HEK293T (cell line): ENCODE measurements at regions not wholly inside any gene's neighbourhood (a gene's known extent, or its start where the extent isn't known, plus 50 kb on each side); places are given as distances from the start of the nearest gene placed in this dataset.

Experiments
- BHLHE40 ChIP-seq: fragments of 450-650 bp; IDR thresholded peaks from 2 replicates; pipeline ENCODE4 v1.6.1; 2016; ENCODE audit warnings: mild to moderate bottlenecking, moderate library complexity, borderline replicate concordance
- CTBP1 ChIP-seq: fragments of 450-650 bp; IDR thresholded peaks from 2 replicates; pipeline ENCODE4 v1.6.1; 2016; ENCODE audit warnings: borderline replicate concordance
- ELF4 ChIP-seq: fragments of 450-650 bp; IDR thresholded peaks from 2 replicates; pipeline ENCODE4 v1.6.1; 2017; ENCODE audit warnings: antibody characterized with exemption
- FOXA1 ChIP-seq: fragments of 450-650 bp; IDR thresholded peaks from 2 replicates; pipeline ENCODE4 v1.6.1; 2016; ENCODE audit warnings: mild to moderate bottlenecking
- FOXK2 ChIP-seq: fragments of 450-650 bp; IDR thresholded peaks from 2 replicates; pipeline ENCODE4 v1.6.1; 2016; ENCODE audit warnings: mild to moderate bottlenecking
- FOXM1 ChIP-seq: fragments of 450-650 bp; IDR thresholded peaks from 2 replicates; pipeline ENCODE4 v1.6.1; 2017; ENCODE audit warnings: mild to moderate bottlenecking, borderline replicate concordance
- L3MBTL2 ChIP-seq: fragments of 450-650 bp; conservative IDR thresholded peaks from 2 replicates; pipeline ENCODE4 v1.6.1; 2016; ENCODE audit warnings: mild to moderate bottlenecking
- NFRKB ChIP-seq: fragments of 450-650 bp; IDR thresholded peaks from 2 replicates; pipeline ENCODE4 v1.6.1; 2016; ENCODE audit warnings: mild to moderate bottlenecking, moderate library complexity
- SP1 ChIP-seq: fragments of 450-650 bp; IDR thresholded peaks from 2 replicates; pipeline ENCODE4 v1.6.1; 2017
- SUZ12 ChIP-seq: fragments of 450-650 bp; IDR thresholded peaks from 2 replicates; pipeline ENCODE4 v1.6.1; 2016; ENCODE audit warnings: mild to moderate bottlenecking
- TARDBP ChIP-seq: fragments of 450-650 bp; IDR thresholded peaks from 2 replicates; pipeline ENCODE4 v1.6.1; 2016

GRCh38 chr3:72587282-72587681 lies 261.0 kb downstream of the SHQ1 start:
- TF ChIP-seq TARDBP (no peak), CTBP1 (no peak), ELF4 (no peak), SP1 (no peak), FOXK2 (no peak), FOXM1 (no peak), SUZ12 (no peak), NFRKB (no peak), FOXA1 (no peak), L3MBTL2 (no peak), BHLHE40 (no peak)
